LNCaP clone FGC (cell line): ENCODE measurements at regions not wholly inside any gene's neighbourhood (a gene's known extent, or its start where the extent isn't known, plus 50 kb on each side); places are given as distances from the start of the nearest gene placed in this dataset.

Experiments
- DNase-seq: peaks from one replicate; pipeline ENCODE4 v3.0.0-alpha.2; 2011; ENCODE audit warnings: low read depth
- H3K4me3 ChIP-seq: 2 replicates; pipeline ENCODE4 v1.5.1; 2011; ENCODE audit warnings: mild to moderate bottlenecking, low read depth, low read length, control low read depth
- CTCF ChIP-seq: IDR thresholded peaks from 2 replicates; pipeline ENCODE4 v1.5.1; 2012; ENCODE audit warnings: mild to moderate bottlenecking; ENCODE audit not compliant: control insufficient read depth, insufficient read depth; ENCODE audit errors: extremely low read depth

GRCh38 chr6:137792160-137793033 lies 74.7 kb upstream of the TNFAIP3 start:
- TF ChIP-seq CTCF: no peak
- no peak overlapping the region for H3K4me3 ChIP-seq
- DNase-seq: no peak

GRCh38 chr6:137793805-137794515 lies 73.1 kb upstream of the TNFAIP3 start:
- no peak for DNase-seq
- TF ChIP-seq CTCF: no peak
- no peak overlapping the region for H3K4me3 ChIP-seq

- no peak for TF ChIP-seq CTCF
- H3K4me3 ChIP-seq: no peak overlapping the region
- no peak for DNase-seq
Measured at GRCh38 chr6:137794516-137795201, 72.4 kb upstream of the TNFAIP3 start.

GRCh38 chr6:137795501-137795900 lies 71.6 kb upstream of the TNFAIP3 start:
- no peak overlapping the region for H3K4me3 ChIP-seq
- DNase-seq: no peak
- no peak for TF ChIP-seq CTCF

GRCh38 chr6:137798261-137798660 lies 68.8 kb upstream of the TNFAIP3 start:
- DNase-seq: no peak
- no peak for TF ChIP-seq CTCF

GRCh38 chr6:137798846-137799245 lies 68.2 kb upstream of the TNFAIP3 start:
- no peak overlapping the region for H3K4me3 ChIP-seq
- TF ChIP-seq CTCF: no peak
- no peak for DNase-seq

More at GRCh38 chr6:137798261-137798660, 68.8 kb upstream of the TNFAIP3 start:
- H3K4me3 ChIP-seq: no peak overlapping the region
